ENCODE measurements at regions not wholly inside any gene's neighbourhood (a gene's known extent, or its start where the extent isn't known, plus 50 kb on each side); places are given as distances from the start of the nearest gene placed in this dataset.
A peak's percentile ranks its signal among the peaks of the same experiment; 100 is the strongest.
"Not testable (repeated sequence)": the region's sequence is repeated elsewhere in the genome, so short reads cannot be mapped to it uniquely, and the experiment has no call there.

DNA sequence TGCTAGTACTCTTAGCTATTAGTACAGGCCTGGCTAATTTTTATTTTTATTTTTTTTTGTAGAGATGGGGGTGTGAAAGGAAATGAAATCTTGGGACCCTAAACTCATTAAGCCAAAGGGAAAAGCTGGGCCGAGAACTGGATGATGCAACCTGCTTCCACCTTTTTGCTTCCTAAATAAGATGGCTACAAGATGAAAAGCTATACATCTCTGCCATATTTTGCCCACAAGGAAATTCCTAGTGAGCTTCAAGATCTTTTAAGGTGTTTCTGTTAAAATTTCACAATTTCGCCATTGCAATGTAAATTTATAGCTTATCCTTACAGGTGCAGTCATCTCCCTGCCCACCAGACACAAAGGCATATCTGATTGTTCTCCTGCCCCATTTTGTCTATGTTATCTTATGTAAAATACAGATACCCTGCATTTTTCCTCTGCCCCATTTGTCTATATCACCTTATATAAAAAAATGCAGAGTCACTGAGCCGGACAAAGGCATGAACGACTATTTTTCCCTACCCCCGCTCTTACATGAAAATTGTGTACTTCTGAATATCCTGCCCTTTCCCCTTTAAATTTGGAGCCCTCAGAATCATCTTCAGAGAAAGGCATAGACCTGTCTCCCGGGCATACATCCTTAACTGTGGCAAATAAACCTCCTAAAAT is 112.0 kb upstream of the SLC38A2 start:
- Histone ChIP-seq H3K9me3 (ENCODE audit: control insufficient read depth in 1 of 2, low read length in 2 of 2) (no peaks in the 10 kb centered on the region), H3K27me3 (ENCODE audit: low read depth, low read length) (no peaks in the 10 kb centered on the region), H3K4me1 (ENCODE audit: control insufficient read depth in 1 of 2, insufficient read depth in 2 of 2, low read length in 2 of 2) (peaks cover 0 to 3% of the 10 kb centered on the region in 2 donors), H3K27ac (ENCODE audit: low read length) (no peak overlapping the region), H3K4me3 (ENCODE audit: low read depth in 1 of 2, low read length in 2 of 2) (no peak overlapping the region), H3K36me3 (ENCODE audit: control insufficient read depth in 1 of 2, insufficient read depth in 2 of 2, low read length in 2 of 2) (no peaks in the 10 kb centered on the region)

DNA sequence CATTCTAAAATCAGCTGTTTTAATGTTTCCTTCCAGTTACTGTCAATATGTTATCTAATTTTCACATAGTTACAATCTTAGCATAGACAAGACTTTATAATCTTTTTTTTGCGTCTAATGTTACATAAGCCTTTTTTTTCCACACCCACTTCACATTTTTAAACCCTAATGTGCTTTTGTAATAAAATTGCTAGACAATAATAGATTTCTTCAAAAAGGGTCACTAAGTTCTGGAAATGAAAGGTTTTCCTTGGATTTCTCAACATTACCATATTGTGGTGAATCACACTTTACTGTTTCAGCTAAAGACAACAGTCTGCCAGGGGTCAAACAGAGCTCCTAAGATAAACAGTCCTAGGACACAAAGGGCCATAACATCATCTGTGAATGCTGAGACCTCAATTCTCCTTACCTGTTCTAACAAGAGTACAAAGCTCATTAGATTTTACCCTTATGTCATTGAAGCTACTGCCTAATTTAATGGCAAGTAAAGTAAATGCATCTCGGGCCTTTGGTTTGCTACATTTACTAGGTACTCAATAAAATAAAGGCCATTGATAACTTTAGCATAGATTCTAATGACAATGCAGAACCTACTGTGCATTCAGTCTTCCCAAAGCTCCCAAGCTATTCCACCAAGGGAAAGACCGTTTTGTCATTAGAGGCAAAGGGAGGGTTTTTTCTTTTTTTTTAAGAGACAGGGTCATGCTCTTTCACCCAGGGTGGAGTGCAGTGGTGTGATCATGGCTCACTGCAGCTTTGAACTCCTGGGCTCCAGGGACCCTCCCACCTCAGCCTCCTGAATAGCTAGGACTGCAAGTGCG is 111.2 kb upstream of the SLC38A2 start:
- H3K27ac ChIP-seq (ENCODE audit: low read length) = no peak overlapping the region
- H3K36me3 ChIP-seq (ENCODE audit: control insufficient read depth in 1 of 2, insufficient read depth in 2 of 2, low read length in 2 of 2) = no peaks in the 10 kb centered on the region
- H3K4me3 ChIP-seq (ENCODE audit: low read depth in 1 of 2, low read length in 2 of 2) = no peak overlapping the region
- H3K4me1 ChIP-seq (ENCODE audit: control insufficient read depth in 1 of 2, insufficient read depth in 2 of 2, low read length in 2 of 2) = no peaks in the 10 kb centered on the region
- H3K9me3 ChIP-seq (ENCODE audit: control insufficient read depth in 1 of 2, low read length in 2 of 2) = no peaks in the 10 kb centered on the region
- no peaks in the 10 kb centered on the region for H3K27me3 ChIP-seq (ENCODE audit: low read depth, low read length)

DNA sequence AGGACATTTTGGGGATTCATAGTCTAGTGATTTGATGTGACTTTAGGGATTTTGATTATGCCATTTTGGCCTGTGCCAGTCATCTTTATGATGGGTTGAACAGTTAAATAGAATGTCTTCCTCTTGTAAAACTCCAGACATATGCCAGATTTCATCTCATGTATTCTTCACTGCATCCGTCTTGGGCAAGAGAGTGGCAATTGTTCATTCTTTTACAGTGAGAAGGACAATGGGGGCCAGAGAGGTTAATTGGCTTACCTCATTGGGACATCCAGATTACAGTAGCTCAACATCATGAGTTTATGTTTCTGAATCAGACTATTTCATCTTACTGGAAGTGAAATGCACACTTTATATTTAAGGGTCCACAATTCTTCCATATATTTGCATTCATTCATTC is 108.2 kb upstream of the SLC38A2 start:
- Histone ChIP-seq H3K4me1 (ENCODE audit: control insufficient read depth in 1 of 2, insufficient read depth in 2 of 2, low read length in 2 of 2) (no peaks in the 10 kb centered on the region), H3K27ac (ENCODE audit: low read length) (no peak overlapping the region), H3K4me3 (ENCODE audit: low read depth in 1 of 2, low read length in 2 of 2) (no peak overlapping the region), H3K27me3 (ENCODE audit: low read depth, low read length) (no peaks in the 10 kb centered on the region), H3K9me3 (ENCODE audit: control insufficient read depth in 1 of 2, low read length in 2 of 2) (no peaks in the 10 kb centered on the region), H3K36me3 (ENCODE audit: control insufficient read depth in 1 of 2, insufficient read depth in 2 of 2, low read length in 2 of 2) (no peaks in the 10 kb centered on the region)

DNA sequence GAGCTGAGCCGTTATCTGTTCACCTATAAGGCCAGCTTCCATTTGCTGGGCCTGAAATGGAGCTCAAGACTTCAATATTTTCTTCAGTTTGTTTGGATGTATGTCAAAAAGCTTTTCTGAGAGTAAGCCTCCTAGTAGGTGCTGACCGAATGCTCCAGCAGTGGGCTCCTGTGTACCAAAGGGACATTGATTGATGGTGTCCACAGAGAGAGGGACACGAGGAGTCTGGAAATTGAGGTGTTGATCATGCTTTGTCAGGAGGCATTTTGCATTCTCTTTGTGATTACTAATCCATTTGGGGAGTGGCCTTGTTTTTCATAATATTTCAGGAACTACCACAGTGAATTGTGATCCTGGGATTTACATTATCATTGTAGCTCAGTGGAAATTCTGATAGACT is 107.7 kb upstream of the SLC38A2 start:
- H3K4me1 ChIP-seq (ENCODE audit: control insufficient read depth in 1 of 2, insufficient read depth in 2 of 2, low read length in 2 of 2) = no peaks in the 10 kb centered on the region
- no peak overlapping the region for H3K4me3 ChIP-seq (ENCODE audit: low read depth in 1 of 2, low read length in 2 of 2)
- H3K27ac ChIP-seq (ENCODE audit: low read length) = no peak overlapping the region
- H3K27me3 ChIP-seq (ENCODE audit: low read depth, low read length) = no peaks in the 10 kb centered on the region
- no peaks in the 10 kb centered on the region for H3K9me3 ChIP-seq (ENCODE audit: control insufficient read depth in 1 of 2, low read length in 2 of 2)
- H3K36me3 ChIP-seq (ENCODE audit: control insufficient read depth in 1 of 2, insufficient read depth in 2 of 2, low read length in 2 of 2) = no peaks in the 10 kb centered on the region

DNA sequence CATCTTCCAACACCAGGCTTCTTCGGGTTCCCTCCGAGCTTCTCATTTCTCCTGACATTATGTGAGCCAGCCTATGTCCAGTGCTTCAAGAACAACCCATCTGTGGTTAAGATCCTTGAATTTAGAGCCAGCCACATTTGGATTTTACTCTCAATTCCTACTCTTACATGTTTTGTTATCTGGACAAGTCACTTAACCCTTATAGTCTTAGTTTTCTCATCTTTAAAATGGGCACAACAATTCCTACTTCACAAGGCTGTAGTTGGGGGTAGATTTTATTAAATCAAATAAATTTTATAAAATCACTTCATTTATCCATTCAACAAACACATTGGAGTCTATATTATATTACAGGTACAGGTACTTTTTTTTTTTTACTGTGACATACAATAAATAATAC is 105.5 kb upstream of the SLC38A2 start:
- Histone ChIP-seq H3K36me3 (ENCODE audit: control insufficient read depth in 1 of 2, insufficient read depth in 2 of 2, low read length in 2 of 2) (no peaks in the 10 kb centered on the region), H3K4me1 (ENCODE audit: control insufficient read depth in 1 of 2, insufficient read depth in 2 of 2, low read length in 2 of 2) (peaks cover 2 to 6% of the 10 kb centered on the region in 2 donors), H3K27me3 (ENCODE audit: low read depth, low read length) (no peaks in the 10 kb centered on the region), H3K9me3 (ENCODE audit: control insufficient read depth in 1 of 2, low read length in 2 of 2) (no peaks in the 10 kb centered on the region), H3K4me3 (ENCODE audit: low read depth in 1 of 2, low read length in 2 of 2) (no peak overlapping the region), H3K27ac (ENCODE audit: low read length) (no peak overlapping the region)

DNA sequence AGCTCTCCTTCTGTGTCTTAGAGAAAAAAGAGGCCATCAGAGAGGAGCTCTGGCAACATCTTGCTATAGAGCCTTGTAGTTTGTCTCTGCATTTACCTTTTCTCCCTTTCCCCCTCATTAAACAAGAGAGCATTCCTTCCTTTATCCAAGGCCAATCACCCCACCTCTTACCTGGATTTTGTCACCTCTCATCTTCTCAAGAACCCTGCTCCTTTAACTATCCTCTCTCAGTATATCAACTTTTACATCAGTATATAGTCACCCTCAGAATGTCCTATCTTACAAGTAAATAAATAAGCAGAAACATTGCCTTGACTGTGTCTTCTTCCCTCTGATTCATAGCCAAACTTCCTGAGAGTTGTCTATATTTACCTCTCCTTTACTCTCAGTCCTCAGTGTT is 105.0 kb upstream of the SLC38A2 start:
- Histone ChIP-seq H3K4me3 (ENCODE audit: low read depth in 1 of 2, low read length in 2 of 2) (no peak overlapping the region), H3K9me3 (ENCODE audit: control insufficient read depth in 1 of 2, low read length in 2 of 2) (no peaks in the 10 kb centered on the region), H3K36me3 (ENCODE audit: control insufficient read depth in 1 of 2, insufficient read depth in 2 of 2, low read length in 2 of 2) (no peaks in the 10 kb centered on the region), H3K27ac (ENCODE audit: low read length) (no peak overlapping the region), H3K27me3 (ENCODE audit: low read depth, low read length) (no peaks in the 10 kb centered on the region), H3K4me1 (ENCODE audit: control insufficient read depth in 1 of 2, insufficient read depth in 2 of 2, low read length in 2 of 2) (peaks cover 8 to 11% of the 10 kb centered on the region in 2 donors)

DNA sequence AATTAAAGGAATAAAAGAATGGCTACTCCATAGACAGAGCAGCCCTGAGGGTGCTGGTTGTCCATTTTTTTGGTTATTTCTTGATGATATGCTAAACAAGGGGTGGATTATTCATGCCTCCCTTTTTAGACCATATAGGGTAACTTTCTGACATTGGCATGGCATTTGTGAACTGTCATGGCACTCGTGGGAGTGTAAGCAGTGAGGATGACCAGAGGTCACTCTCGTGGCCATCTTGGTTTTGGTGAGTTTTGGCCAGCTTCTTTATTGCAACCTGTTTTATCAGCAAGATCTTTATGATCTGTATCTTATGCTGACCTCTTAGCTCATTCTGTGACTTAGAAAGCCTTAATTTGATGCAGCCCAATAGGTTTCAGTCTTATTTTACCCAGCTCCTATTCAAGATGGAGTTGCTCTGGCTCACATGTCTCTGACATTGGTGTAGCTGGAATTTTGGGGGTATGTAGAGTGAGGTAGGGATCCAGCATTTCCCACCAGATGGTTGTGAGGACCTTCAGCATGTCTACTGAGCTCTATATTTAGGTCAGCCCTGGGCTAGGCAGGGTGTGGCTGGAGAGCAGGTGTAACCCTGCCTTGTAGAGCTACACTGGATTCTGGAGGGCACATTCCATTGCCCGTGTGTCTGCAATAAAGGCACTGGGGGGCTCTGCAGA is 103.5 kb upstream of the SLC38A2 start:
- Histone ChIP-seq H3K9me3 (ENCODE audit: control insufficient read depth in 1 of 2, low read length in 2 of 2) (no peaks in the 10 kb centered on the region), H3K27ac (ENCODE audit: low read length) (no peak overlapping the region), H3K27me3 (ENCODE audit: low read depth, low read length) (no peaks in the 10 kb centered on the region)

DNA sequence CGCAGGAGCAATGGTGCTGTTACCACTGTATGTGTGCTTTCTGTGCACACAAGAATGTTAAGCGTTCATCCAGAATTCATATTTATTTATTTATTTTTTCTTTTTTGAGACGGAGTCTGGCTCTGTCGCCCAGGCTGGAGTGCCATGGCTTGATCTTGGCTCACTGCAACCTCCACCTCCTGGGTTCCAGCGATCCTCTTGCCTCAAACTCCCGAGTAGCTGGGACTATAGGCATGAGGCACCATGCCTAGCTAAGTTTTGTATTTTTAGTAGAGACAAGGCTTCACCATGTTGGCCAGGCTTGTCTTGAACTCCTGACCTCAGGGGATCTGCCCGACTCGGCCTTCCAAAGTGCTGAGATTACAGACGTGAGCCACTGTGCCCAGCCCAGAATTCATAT is 101.8 kb upstream of the SLC38A2 start:
- not testable (repeated sequence) for H3K36me3 ChIP-seq (ENCODE audit: control insufficient read depth in 1 of 2, insufficient read depth in 2 of 2, low read length in 2 of 2); H3K27me3 ChIP-seq (ENCODE audit: low read depth, low read length); H3K9me3 ChIP-seq (ENCODE audit: control insufficient read depth in 1 of 2, low read length in 2 of 2); H3K27ac ChIP-seq (ENCODE audit: low read length); H3K4me3 ChIP-seq (ENCODE audit: low read depth in 1 of 2, low read length in 2 of 2)
- peaks cover 11 to 16% of the 10 kb centered on the region in 2 donors for H3K4me1 ChIP-seq (ENCODE audit: control insufficient read depth in 1 of 2, insufficient read depth in 2 of 2, low read length in 2 of 2)

More for the DNA sequence above, 103.5 kb upstream of the SLC38A2 start:
- Histone ChIP-seq H3K4me1 (ENCODE audit: control insufficient read depth in 1 of 2, insufficient read depth in 2 of 2, low read length in 2 of 2) (peaks cover 11 to 14% of the 10 kb centered on the region in 2 donors), H3K4me3 (ENCODE audit: low read depth in 1 of 2, low read length in 2 of 2) (no peak overlapping the region), H3K36me3 (ENCODE audit: control insufficient read depth in 1 of 2, insufficient read depth in 2 of 2, low read length in 2 of 2) (no peaks in the 10 kb centered on the region)

DNA sequence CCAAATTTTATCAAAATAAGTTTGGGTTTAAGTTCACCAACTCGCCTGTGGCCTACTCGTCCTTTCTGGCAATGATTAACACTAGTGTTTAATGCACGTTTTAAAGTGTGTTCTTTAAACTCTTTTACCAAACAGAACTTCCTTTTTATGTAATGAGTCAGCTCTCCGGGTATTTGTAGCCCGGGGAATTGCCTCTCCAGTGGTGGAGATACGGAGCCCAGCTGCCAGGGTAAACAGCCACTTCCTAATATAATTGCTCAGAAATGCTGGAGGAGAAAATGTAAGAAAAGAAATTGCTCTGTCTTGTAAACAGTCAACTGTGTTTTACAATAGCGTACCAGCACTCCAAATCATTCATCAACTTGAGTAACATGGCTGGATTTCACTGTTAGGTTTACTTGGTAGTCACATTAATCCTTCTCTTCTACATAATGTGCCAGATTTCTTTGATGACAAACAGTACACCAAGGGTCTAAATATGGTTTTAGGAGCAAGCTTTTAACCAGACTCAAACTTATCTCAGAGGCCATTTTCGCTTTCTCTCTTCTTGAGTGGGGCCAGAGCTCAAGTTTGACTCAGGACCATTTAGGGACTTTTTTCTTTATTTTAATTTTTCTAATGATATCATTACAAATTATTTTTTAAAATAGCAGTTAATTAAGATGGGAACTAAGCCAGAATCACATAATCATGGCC is 101.2 kb upstream of the SLC38A2 start:
- H3K36me3 ChIP-seq (ENCODE audit: control insufficient read depth in 1 of 2, insufficient read depth in 2 of 2, low read length in 2 of 2) = no peaks in the 10 kb centered on the region
- H3K9me3 ChIP-seq (ENCODE audit: control insufficient read depth in 1 of 2, low read length in 2 of 2) = no peaks in the 10 kb centered on the region
- peaks cover 11 to 16% of the 10 kb centered on the region in 2 donors for H3K4me1 ChIP-seq (ENCODE audit: control insufficient read depth in 1 of 2, insufficient read depth in 2 of 2, low read length in 2 of 2)
- peak overlapping the region; percentile 84 for H3K27ac ChIP-seq (ENCODE audit: low read length)
- no peaks in the 10 kb centered on the region for H3K27me3 ChIP-seq (ENCODE audit: low read depth, low read length)
- peak overlapping the region in 1 of 2 donors; percentile 4 for H3K4me3 ChIP-seq (ENCODE audit: low read depth in 1 of 2, low read length in 2 of 2)

DNA sequence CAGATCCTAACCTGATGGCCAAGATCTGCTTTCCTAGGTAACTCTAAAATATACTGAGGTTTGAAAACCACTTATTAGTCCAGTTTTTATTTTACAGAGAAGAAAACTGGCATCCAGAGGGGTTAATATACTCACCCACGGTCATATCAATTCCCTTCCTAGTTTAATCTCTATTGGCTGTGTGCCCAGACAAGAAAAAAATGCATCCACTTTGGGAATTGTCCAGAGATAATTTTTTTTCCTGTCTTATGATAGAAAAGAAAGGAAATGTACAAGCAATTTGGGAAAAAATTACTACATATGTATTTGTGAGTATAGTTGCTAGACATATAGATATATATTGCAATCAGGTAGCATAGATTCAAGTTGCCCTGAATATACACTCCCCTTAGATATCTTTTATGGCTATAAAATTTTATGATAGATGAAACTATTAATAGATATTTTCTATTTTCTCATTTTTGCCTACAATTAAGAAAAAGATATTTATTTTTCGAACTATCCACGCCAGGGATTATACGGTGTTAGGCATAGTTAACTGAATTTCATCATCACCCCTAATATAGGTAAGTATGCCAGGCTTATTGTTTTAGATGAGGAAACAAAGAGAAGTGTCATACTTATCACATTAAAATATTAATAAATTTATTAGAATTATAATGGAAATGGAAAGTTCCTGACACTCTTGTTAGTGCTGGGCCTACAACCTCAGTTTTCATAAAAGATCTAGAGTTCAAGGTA is 100.5 kb upstream of the SLC38A2 start:
- Histone ChIP-seq H3K36me3 (ENCODE audit: control insufficient read depth in 1 of 2, insufficient read depth in 2 of 2, low read length in 2 of 2) (no peaks in the 10 kb centered on the region), H3K9me3 (ENCODE audit: control insufficient read depth in 1 of 2, low read length in 2 of 2) (no peaks in the 10 kb centered on the region), H3K27me3 (ENCODE audit: low read depth, low read length) (no peaks in the 10 kb centered on the region), H3K27ac (ENCODE audit: low read length) (peak overlapping the region; percentile 84), H3K4me3 (ENCODE audit: low read depth in 1 of 2, low read length in 2 of 2) (no peak overlapping the region), H3K4me1 (ENCODE audit: control insufficient read depth in 1 of 2, insufficient read depth in 2 of 2, low read length in 2 of 2) (peaks cover 11 to 16% of the 10 kb centered on the region in 2 donors)
